HL-60 (cell line): ENCODE measurements at regions not wholly inside any gene's neighbourhood (a gene's known extent, or its start where the extent isn't known, plus 50 kb on each side); places are given as distances from the start of the nearest gene placed in this dataset.

Experiments
- CTCF ChIP-seq: IDR thresholded peaks from one replicate; pipeline ENCODE4 v1.5.1; 2011; ENCODE audit warnings: low read length, control low read depth, inconsistent platforms; ENCODE audit not compliant: insufficient read depth
- GABPA ChIP-seq: IDR thresholded peaks from 2 replicates; pipeline ENCODE4 v1.6.1; 2012; ENCODE audit warnings: low read depth
- POLR2AphosphoS5 ChIP-seq: IDR thresholded peaks from 2 replicates; pipeline ENCODE4 v1.6.1; 2012; ENCODE audit warnings: low read depth
- REST ChIP-seq: IDR thresholded peaks from 2 replicates; pipeline ENCODE4 v1.6.1; 2012; ENCODE audit warnings: low read depth; ENCODE audit not compliant: insufficient replicate concordance
- SPI1 ChIP-seq: IDR thresholded peaks from 2 replicates; pipeline ENCODE4 v1.6.1; 2012; ENCODE audit warnings: low read depth, mild to moderate bottlenecking, borderline replicate concordance

- no peak for TF ChIP-seq CTCF
- no peak for TF ChIP-seq POLR2AphosphoS5
- TF ChIP-seq GABPA, result no peak
- no peak for TF ChIP-seq REST
- TF ChIP-seq SPI1, result no peak
Measured at GRCh38 chrX:129000797-129001196, 522.5 kb downstream of the SMARCA1 start.
